Head of caudate nucleus (tissue), 42 donors: ENCODE measurements at regions not wholly inside any gene's neighbourhood (a gene's known extent, or its start where the extent isn't known, plus 50 kb on each side); places are given as distances from the start of the nearest gene placed in this dataset.

ENCODE experiments used
- DNase-seq, 42 donors: peaks; one replicate each; pipeline versions ENCODE4 v3.0.0 to v3.0.0-alpha.2; 2020 to 2021; ENCODE audit warnings: mixed read lengths in 7 of 42
- intact Hi-C: fragments of 100-400 bp; cut with DNase I; formaldehyde crosslinking; loops from one replicate; pipeline ENCODE4 v1.15.0; 2022

DNA sequence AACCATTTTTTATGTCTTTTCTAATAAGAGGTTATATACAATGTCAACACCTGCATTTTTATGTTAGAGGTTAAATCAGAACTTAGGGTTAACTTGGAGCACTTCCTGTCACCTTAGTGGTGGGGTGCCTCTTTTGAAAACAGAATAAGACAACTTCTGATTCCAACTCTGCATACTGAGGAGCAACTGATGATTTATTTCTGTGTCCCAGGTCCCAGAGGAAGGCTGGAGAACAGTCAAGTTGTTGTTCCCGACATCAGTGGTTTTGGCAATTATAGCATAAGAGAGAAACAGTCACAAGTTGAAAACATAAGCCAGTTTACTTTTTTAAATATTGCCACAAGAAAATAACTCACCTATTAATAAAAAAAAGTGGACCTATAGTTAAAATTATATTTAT, 871.0 kb upstream of the ADAMTS5 start:
- intact Hi-C loops, result no loop called here
- no peak for DNase-seq

GRCh38 chr21:27833298-27833697, 866.4 kb upstream of the ADAMTS5 start:
- intact Hi-C loops, result no loop called here
- DNase-seq, result no peak

GRCh38 chr21:27831816-27832569, 865.1 kb upstream of the ADAMTS5 start:
- no peak for DNase-seq
- intact Hi-C loops, result no loop called here

- no peak for DNase-seq
- intact Hi-C loops, result no loop called here
Measured at GRCh38 chr21:27831177-27831576, 864.3 kb upstream of the ADAMTS5 start.

- intact Hi-C loops, result no loop called here
- no peak for DNase-seq
Measured at GRCh38 chr21:27827972-27828371, 861.1 kb upstream of the ADAMTS5 start.

DNA sequence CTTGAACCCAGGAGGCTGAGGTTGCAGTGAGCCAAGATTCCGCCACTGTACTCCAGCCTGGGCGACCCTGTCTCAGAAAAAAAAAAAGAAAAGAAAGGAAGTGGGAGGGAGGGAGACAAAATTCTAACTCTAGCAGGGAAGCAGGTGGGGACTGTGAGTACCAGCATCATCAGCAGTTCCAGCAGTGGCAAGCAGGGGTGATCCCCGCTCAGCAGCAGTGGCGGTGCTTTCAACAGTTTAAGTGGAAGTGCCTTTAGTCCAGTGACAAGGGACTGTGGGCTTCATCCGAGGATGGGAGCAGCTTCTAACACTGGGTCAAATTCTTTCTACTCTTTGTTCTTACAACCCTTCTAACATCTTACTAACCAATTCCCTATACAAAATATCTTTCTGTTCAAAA, 858.1 kb upstream of the ADAMTS5 start:
- DNase-seq, result no peak
- intact Hi-C loops, result no loop called here

GRCh38 chr21:27823652-27824201, 856.8 kb upstream of the ADAMTS5 start:
- no peak for DNase-seq
- intact Hi-C loops, result no loop called here

DNA sequence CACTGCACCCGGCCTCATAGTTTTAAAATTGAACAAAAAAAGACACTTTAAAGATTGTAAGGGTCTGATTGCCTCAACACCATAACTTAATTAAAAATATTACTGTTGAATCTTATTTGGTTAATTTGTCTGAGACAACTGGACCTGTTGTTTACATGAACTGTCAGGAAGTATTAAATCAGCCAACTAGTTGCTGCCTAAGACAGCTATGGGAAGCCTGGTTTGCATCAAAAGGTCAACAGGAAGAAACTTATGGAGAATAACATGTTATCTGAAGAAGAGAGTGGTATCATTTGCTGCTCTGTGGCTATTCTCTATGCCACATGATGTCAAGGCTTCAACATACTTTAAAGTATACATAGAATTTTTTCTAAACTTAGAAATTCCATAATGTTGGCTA, 853.5 kb upstream of the ADAMTS5 start:
- intact Hi-C loops, result no loop called here

GRCh38 chr21:27819299-27819698, 852.4 kb upstream of the ADAMTS5 start:
- DNase-seq, result no peak
- intact Hi-C loops, result no loop called here

More for the DNA sequence above, 853.5 kb upstream of the ADAMTS5 start:
- DNase-seq, result no peak

DNA sequence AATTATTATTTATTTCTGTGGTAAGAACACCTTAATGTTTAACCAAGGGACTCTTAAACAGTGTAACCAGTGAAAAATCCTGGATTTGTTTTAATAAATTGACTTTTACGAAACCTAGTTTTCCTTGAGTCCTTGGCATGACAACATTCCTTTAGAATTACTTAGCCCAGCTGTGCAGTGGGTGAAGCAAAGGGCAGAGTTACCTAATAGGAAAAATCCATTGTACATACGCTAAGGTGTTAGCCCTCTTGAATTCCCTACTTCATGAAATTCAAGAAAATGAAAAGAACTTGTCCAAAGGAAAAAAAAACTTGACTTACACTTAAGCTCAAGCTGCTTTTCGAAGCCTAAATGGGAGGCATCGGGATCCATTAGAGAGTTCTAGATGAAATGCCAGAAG, 852.0 kb upstream of the ADAMTS5 start:
- DNase-seq, result no peak
- intact Hi-C loops, result no loop called here

DNA sequence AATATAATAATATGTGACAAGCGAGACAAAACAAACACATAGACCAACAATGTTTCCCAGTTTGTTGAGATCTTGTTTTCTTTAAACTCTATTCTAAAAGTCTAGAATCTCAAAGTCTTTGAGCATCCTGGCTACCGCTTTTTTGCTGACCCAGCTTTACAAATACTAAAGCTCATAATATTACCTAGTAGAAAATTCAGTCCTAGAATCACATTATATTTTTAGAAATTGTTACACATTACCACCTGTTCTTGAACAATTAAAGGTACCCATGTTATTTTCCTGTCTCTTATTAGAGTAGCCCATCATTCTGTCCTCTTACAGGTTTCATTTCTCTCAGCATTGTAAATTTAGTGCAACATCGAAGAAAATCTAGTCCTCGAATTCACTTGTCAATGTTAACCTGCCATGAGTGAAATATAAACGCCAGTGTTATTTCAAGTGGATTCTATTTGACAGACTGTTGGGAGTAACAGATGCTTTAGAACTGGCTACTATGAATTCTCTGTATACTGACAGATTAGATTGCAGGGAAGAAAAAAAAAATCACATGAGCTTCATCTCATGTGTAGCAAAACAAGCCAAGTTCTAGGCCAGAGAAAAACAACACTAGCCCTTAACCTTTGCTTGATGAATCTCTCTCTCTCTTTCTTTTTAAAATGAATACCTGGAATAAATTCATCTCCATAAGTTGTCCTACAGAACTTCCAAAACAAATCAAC, 851.2 kb upstream of the ADAMTS5 start:
- intact Hi-C loops, result no loop called here
- no peak for DNase-seq

GRCh38 chr21:27817074-27817473, 850.2 kb upstream of the ADAMTS5 start:
- no peak for DNase-seq
- intact Hi-C loops, result no loop called here

DNA sequence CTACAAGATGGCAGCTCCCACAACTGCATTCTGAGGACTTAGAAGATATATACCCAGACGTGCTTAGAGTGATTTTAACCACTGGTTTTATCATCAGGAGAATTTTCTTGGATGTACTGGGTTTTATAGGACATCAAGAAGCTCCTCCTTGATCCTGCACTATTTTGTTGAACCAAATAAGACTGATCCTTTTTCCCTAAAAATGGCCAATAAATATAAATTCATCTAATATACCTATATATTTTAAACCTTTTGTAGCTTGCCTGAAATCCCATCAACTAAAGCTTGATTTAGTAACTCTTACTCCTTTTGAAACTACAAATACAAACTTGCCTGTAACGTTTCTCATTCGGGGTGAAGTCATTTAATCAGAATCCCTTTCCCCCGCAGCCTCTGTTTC, 849.4 kb upstream of the ADAMTS5 start:
- DNase-seq, result no peak
- intact Hi-C loops, result no loop called here

GRCh38 chr21:27814226-27814625, 847.3 kb upstream of the ADAMTS5 start:
- DNase-seq, result no peak

DNA sequence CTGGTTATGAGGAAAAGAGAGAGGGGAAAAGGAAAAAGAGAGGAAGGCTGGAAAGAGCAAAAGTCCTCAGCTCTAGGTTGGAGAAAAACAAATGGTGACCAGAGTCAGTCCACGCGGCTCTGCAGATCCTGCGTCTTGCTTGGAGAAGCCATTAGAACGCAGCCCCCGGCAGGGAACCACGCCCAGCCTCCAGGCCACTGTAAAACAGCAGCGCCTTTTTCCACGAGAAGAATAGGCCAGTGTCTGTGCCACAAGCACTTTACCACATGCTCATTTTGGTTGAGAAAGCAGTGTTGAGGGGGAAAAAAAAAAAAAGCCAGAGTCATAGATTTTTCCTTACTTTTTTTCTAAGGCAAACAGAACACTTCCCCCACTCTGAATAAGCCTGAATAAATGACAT, 846.9 kb upstream of the ADAMTS5 start:
- peak; percentile 70 to 94 (median 87) for DNase-seq

More at GRCh38 chr21:27814226-27814625, 847.3 kb upstream of the ADAMTS5 start:
- intact Hi-C loops, result no loop called here

DNA sequence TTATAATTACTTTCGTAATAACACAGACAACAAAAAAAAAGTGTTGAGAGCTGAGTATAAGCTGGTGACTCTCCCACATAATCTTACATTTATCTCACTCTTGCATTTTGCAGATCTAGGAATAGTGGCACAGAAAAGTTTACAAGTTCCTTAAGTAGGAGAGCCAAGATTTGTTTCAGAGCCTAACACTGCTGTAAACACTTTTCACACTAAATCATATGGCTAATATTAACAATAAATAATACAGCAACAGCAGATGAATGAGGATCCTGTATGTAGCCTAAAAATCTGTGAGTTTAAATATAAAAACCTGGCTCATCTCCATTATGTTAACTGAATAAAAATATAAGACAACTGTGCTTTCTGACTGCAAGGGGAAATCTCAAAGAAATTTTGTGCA, 846.5 kb upstream of the ADAMTS5 start:
- no peak for DNase-seq
- intact Hi-C loops, result no loop called here

More for the DNA sequence above, 846.9 kb upstream of the ADAMTS5 start:
- intact Hi-C loops, result no loop called here

GRCh38 chr21:27812279-27812678, 845.4 kb upstream of the ADAMTS5 start:
- no peak for DNase-seq
- intact Hi-C loops, result no loop called here

GRCh38 chr21:27808923-27809322, 842.0 kb upstream of the ADAMTS5 start:
- intact Hi-C loops, result no loop called here
- DNase-seq, result no peak

DNA sequence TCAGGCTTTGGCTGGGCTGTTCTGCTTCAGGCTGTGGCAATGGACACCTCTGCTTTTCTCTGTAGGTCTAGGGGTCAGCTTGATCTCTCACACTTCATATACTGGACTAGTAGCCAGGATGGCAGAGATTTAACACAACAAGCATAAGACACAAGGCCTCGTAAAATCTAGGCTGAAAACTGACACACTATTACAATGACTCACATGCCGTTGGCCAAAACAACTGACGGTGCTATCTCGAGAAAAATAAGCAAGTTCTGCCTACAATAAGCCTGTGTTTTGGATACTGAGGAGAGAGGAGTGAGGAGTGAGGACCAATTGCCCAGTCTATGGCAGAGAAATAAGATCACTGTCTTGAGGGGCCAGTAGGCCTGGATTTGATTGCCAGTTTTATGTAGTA, 840.7 kb upstream of the ADAMTS5 start:
- peak in 1 of 42 donors; percentile 22 for DNase-seq
- intact Hi-C loops, result no loop called here

- no peak for DNase-seq
- intact Hi-C loops, result no loop called here
Measured at GRCh38 chr21:27806281-27806680, 839.4 kb upstream of the ADAMTS5 start.

- intact Hi-C loops, result no loop called here
- no peak for DNase-seq
Measured at GRCh38 chr21:27805696-27806095, 838.8 kb upstream of the ADAMTS5 start.
